GM10266 (cell line): ENCODE measurements at regions not wholly inside any gene's neighbourhood (a gene's known extent, or its start where the extent isn't known, plus 50 kb on each side); places are given as distances from the start of the nearest gene placed in this dataset.

ENCODE experiments used
- DNase-seq: peaks from one replicate; pipeline ENCODE4 v3.0.0; 2012; ENCODE audit errors: extremely low spot score
- TF ChIP-seq, protein P1 (sequence below): IDR thresholded peaks from 2 replicates; pipeline ENCODE4 v1.5.1; 2012; ENCODE audit warnings: mild to moderate bottlenecking, low read depth; ENCODE audit not compliant: control insufficient read depth, insufficient read depth; ENCODE audit errors: missing control alignments

GRCh38 chr2:129181433-129181832 lies 798.0 kb upstream of the RAB6C start:
- TF ChIP-seq, protein P1, sequence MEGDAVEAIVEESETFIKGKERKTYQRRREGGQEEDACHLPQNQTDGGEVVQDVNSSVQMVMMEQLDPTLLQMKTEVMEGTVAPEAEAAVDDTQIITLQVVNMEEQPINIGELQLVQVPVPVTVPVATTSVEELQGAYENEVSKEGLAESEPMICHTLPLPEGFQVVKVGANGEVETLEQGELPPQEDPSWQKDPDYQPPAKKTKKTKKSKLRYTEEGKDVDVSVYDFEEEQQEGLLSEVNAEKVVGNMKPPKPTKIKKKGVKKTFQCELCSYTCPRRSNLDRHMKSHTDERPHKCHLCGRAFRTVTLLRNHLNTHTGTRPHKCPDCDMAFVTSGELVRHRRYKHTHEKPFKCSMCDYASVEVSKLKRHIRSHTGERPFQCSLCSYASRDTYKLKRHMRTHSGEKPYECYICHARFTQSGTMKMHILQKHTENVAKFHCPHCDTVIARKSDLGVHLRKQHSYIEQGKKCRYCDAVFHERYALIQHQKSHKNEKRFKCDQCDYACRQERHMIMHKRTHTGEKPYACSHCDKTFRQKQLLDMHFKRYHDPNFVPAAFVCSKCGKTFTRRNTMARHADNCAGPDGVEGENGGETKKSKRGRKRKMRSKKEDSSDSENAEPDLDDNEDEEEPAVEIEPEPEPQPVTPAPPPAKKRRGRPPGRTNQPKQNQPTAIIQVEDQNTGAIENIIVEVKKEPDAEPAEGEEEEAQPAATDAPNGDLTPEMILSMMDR, result no peak
- no peak for DNase-seq

- TF ChIP-seq, protein P1, result no peak
- no peak for DNase-seq
Observed at GRCh38 chr2:129181963-129182362, 797.5 kb upstream of the RAB6C start.

DNA sequence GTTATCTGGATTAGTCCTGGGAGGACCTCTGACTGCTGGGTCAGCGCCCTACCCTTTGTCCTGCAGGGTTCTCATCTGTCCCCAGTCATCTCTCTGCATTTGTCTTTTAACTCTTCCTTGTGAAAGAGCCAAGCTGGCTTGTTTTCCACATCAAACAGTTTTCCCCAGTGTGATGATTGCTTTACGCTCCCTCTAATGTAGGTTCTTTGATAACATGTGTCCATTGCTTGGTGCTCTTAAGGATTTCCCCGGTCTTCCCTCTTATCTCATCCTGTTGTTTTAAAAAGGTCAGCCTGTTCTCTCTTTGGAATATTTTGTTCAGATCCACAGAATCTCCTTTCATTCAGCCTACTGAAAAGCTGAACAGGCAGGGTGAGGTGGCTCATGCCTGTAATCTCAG lies 792.1 kb upstream of the RAB6C start:
- no peak for DNase-seq
- TF ChIP-seq, protein P1, result no peak

GRCh38 chr2:129188451-129188850 lies 791.0 kb upstream of the RAB6C start:
- TF ChIP-seq, protein P1, result no peak
- no peak for DNase-seq

DNA sequence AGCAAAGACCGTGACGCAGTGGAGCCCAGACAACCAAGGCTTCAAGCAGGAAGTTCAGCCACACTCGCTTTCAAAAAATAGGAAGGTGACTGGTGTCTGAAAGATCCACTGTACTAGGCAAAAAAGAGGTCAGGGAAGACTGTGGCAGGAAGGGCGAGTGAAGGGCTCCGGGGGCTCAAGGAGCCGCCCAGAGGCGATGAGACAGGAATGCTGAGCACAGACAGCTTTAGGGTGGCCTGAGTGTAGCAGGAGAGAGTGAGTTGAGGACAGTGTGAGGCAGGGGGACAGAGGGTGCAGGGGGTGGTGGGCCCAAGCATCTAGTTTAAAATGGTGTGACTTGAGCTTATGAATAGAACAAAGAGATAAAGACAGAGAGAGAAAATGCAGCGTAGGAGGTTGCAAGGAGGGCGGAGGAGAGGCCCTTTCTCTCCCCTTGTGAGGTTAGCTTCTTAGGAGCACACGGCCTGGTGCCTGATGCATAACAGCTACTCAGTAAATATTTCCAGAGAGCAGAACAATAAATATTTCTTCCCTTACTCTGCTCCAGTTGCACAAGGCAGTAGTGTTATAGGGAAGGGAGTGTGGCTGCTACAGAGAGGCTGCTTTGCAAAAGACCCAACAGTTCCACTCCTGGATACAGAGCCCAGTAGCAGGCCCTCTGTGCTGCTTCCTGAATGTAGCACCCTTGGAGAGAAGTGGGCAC lies 789.7 kb upstream of the RAB6C start:
- no peak for DNase-seq
- TF ChIP-seq, protein P1, result no peak

- TF ChIP-seq, protein P1, result no peak
- DNase-seq, result no peak
Observed at GRCh38 chr2:129190494-129190893, 789.0 kb upstream of the RAB6C start.

GRCh38 chr2:129191530-129191929 lies 787.9 kb upstream of the RAB6C start:
- DNase-seq, result no peak
- TF ChIP-seq, protein P1, result no peak
